Suprapubic skin (tissue), 4 donors: ENCODE measurements at regions not wholly inside any gene's neighbourhood (a gene's known extent, or its start where the extent isn't known, plus 50 kb on each side); places are given as distances from the start of the nearest gene placed in this dataset.
"Not testable (repeated sequence)": the region's sequence is repeated elsewhere in the genome, so short reads cannot be mapped to it uniquely, and the experiment has no call there.

Experiments used
- CTCF ChIP-seq, 2 donors: fragments of 200-600 bp in 1 of 2; fragments of 450-650 bp in 1 of 2; sonication (generic) in 1 of 2; IDR thresholded peaks; one replicate each; pipeline ENCODE4 v1.5.1; 2016 to 2019; ENCODE audit warnings: antibody characterized with exemption in 2 of 2, mild to moderate bottlenecking in 1 of 2, moderate library complexity in 1 of 2
- EP300 ChIP-seq: sonication (generic); formaldehyde crosslinking; IDR thresholded peaks from one replicate; pipeline ENCODE4 v1.6.1; 2017; ENCODE audit warnings: antibody characterized with exemption
- POLR2A ChIP-seq, 2 donors: fragments of 450-650 bp; IDR thresholded peaks; one replicate each; pipeline ENCODE4 v1.6.1; 2017; ENCODE audit warnings: antibody characterized with exemption in 2 of 2, mild to moderate bottlenecking in 2 of 2, moderate library complexity in 2 of 2
- POLR2AphosphoS5 ChIP-seq, 3 donors: sonication (generic); formaldehyde crosslinking; IDR thresholded peaks; one replicate each; pipeline ENCODE4 v1.6.1; 2017; ENCODE audit warnings: antibody characterized with exemption in 3 of 3

GRCh38 chr2:176578292-176578691 lies 309.1 kb downstream of the MTX2 start:
- not testable (repeated sequence) for TF ChIP-seq POLR2A (IDR thresholded peaks at IDR 0.05); CTCF (IDR thresholded peaks at IDR 0.05); POLR2AphosphoS5 (IDR thresholded peaks at IDR 0.05); EP300
